IPS DF 6.9 (cell line): ENCODE measurements at regions not wholly inside any gene's neighbourhood (a gene's known extent, or its start where the extent isn't known, plus 50 kb on each side); places are given as distances from the start of the nearest gene placed in this dataset.

Experiments used
- DNase-seq: peaks from one replicate; pipeline ENCODE4 v3.0.0-alpha.2; 2013; ENCODE audit warnings: low read depth, low spot score
- H3K27ac ChIP-seq: one replicate; pipeline ENCODE4 v1.5.1; 2013; ENCODE audit warnings: low read length, control low read depth
- H3K27me3 ChIP-seq: 2 replicates; pipeline ENCODE4 v1.6.1; 2013; ENCODE audit warnings: mild to moderate bottlenecking, low read length; ENCODE audit not compliant: control insufficient read depth, insufficient read depth
- H3K36me3 ChIP-seq: 2 replicates; pipeline ENCODE4 v1.6.1; 2013; ENCODE audit warnings: low read length; ENCODE audit not compliant: control insufficient read depth, insufficient read depth
- H3K4me1 ChIP-seq: 2 replicates; pipeline ENCODE4 v1.6.1; 2013; ENCODE audit warnings: low read length; ENCODE audit not compliant: control insufficient read depth, insufficient read depth
- H3K4me3 ChIP-seq: 2 replicates; pipeline ENCODE4 v1.5.1; 2013; ENCODE audit warnings: mild to moderate bottlenecking, low read length
- H3K9me3 ChIP-seq: 2 replicates; pipeline ENCODE4 v1.6.1; 2013; ENCODE audit warnings: low read length, inconsistent platforms; ENCODE audit not compliant: control insufficient read depth, insufficient read depth
- WGBS: extraction: QIAGEN DNeasy Blood & Tissue Kit; methylation state at CpG from one replicate; pipeline ENCODE4 v1.1.7; 2013; ENCODE audit warnings: mixed read lengths, missing lambda C conversion rate; ENCODE audit not compliant: insufficient read length, insufficient coverage; 5-methylcytosine and 5-hydroxymethylcytosine counted together

- H3K27ac ChIP-seq = no peak overlapping the region
- no CpG with 5 or more reads among the region's 2 CpGs for WGBS
- H3K27me3 ChIP-seq = no peaks in the 10 kb centered on the region
- H3K4me3 ChIP-seq = no peak overlapping the region
- no peaks in the 10 kb centered on the region for H3K4me1 ChIP-seq
- no peak for DNase-seq
- no peaks in the 10 kb centered on the region for H3K36me3 ChIP-seq
- H3K9me3 ChIP-seq = no peaks in the 10 kb centered on the region
Observed at GRCh38 chr7:132053871-132054270, 497.4 kb upstream of the PODXL start.

- Histone ChIP-seq H3K27ac (no peak overlapping the region), H3K36me3 (no peaks in the 10 kb centered on the region), H3K4me3 (no peak overlapping the region), H3K27me3 (no peaks in the 10 kb centered on the region), H3K9me3 (no peaks in the 10 kb centered on the region), H3K4me1 (no peaks in the 10 kb centered on the region)
- DNase-seq = no peak
- no CpG with 5 or more reads among the region's 3 CpGs for WGBS
Observed at GRCh38 chr7:132051311-132051710, 494.9 kb upstream of the PODXL start.

- no peaks in the 10 kb centered on the region for H3K36me3 ChIP-seq
- no peak overlapping the region for H3K27ac ChIP-seq
- H3K27me3 ChIP-seq = no peaks in the 10 kb centered on the region
- no peak overlapping the region for H3K4me3 ChIP-seq
- no CpG with 5 or more reads among the region's 9 CpGs for WGBS
- DNase-seq = peak; percentile 11
- H3K4me1 ChIP-seq = no peaks in the 10 kb centered on the region
- H3K9me3 ChIP-seq = no peaks in the 10 kb centered on the region
Observed at GRCh38 chr7:132049462-132050304, 493.3 kb upstream of the PODXL start.

- Histone ChIP-seq H3K9me3 (no peaks in the 10 kb centered on the region), H3K36me3 (no peaks in the 10 kb centered on the region), H3K4me3 (no peak overlapping the region), H3K27ac (no peak overlapping the region), H3K4me1 (no peaks in the 10 kb centered on the region), H3K27me3 (no peaks in the 10 kb centered on the region)
- WGBS = no CpG with 5 or more reads among the region's 2 CpGs
- no peak for DNase-seq
Observed at GRCh38 chr7:132045481-132045980, 489.1 kb upstream of the PODXL start.

- no peaks in the 10 kb centered on the region for H3K36me3 ChIP-seq
- no peaks in the 10 kb centered on the region for H3K4me1 ChIP-seq
- DNase-seq = no peak
- H3K27me3 ChIP-seq = no peaks in the 10 kb centered on the region
- WGBS = no CpG with 5 or more reads among the region's 2 CpGs
- H3K4me3 ChIP-seq = no peak overlapping the region
- H3K27ac ChIP-seq = no peak overlapping the region
- no peaks in the 10 kb centered on the region for H3K9me3 ChIP-seq
Observed at GRCh38 chr7:132045002-132045401, 488.6 kb upstream of the PODXL start.

GRCh38 chr7:132044247-132044646 lies 487.8 kb upstream of the PODXL start:
- no CpG with 5 or more reads among the region's 1 CpG for WGBS
- no peaks in the 10 kb centered on the region for H3K36me3 ChIP-seq

GRCh38 chr7:132041108-132041507 lies 484.7 kb upstream of the PODXL start:
- no peak for DNase-seq
- H3K9me3 ChIP-seq = no peaks in the 10 kb centered on the region
- H3K36me3 ChIP-seq = no peaks in the 10 kb centered on the region
- no CpG with 5 or more reads among the region's 3 CpGs for WGBS
- H3K27me3 ChIP-seq = no peaks in the 10 kb centered on the region
- no peak overlapping the region for H3K27ac ChIP-seq
- no peak overlapping the region for H3K4me3 ChIP-seq
- peaks cover 2% of the 10 kb centered on the region for H3K4me1 ChIP-seq

More at GRCh38 chr7:132044247-132044646, 487.8 kb upstream of the PODXL start:
- DNase-seq = no peak
- H3K27ac ChIP-seq = no peak overlapping the region
- no peak overlapping the region for H3K4me3 ChIP-seq
- no peaks in the 10 kb centered on the region for H3K27me3 ChIP-seq
- H3K4me1 ChIP-seq = peaks cover 1% of the 10 kb centered on the region; the same call in 1 of the 2 replicates
- H3K9me3 ChIP-seq = no peaks in the 10 kb centered on the region

GRCh38 chr7:132035517-132036362 lies 479.3 kb upstream of the PODXL start:
- no peak overlapping the region for H3K4me3 ChIP-seq
- H3K27ac ChIP-seq = no peak overlapping the region
- no peaks in the 10 kb centered on the region for H3K36me3 ChIP-seq
- WGBS = no CpG with 5 or more reads among the region's 9 CpGs
- H3K9me3 ChIP-seq = no peaks in the 10 kb centered on the region
- H3K27me3 ChIP-seq = no peaks in the 10 kb centered on the region
- no peak for DNase-seq
- peaks cover 4% of the 10 kb centered on the region for H3K4me1 ChIP-seq

- Histone ChIP-seq H3K4me3 (no peak overlapping the region), H3K9me3 (no peaks in the 10 kb centered on the region), H3K27me3 (no peaks in the 10 kb centered on the region), H3K27ac (no peak overlapping the region), H3K4me1 (peaks cover 4% of the 10 kb centered on the region), H3K36me3 (no peaks in the 10 kb centered on the region)
- WGBS = no CpG with 5 or more reads among the region's 6 CpGs
- no peak for DNase-seq
Observed at GRCh38 chr7:132034748-132035416, 478.5 kb upstream of the PODXL start.

- H3K4me1 ChIP-seq = no peaks in the 10 kb centered on the region
- H3K27ac ChIP-seq = no peak overlapping the region
- no peaks in the 10 kb centered on the region for H3K27me3 ChIP-seq
- DNase-seq = no peak
- H3K9me3 ChIP-seq = no peaks in the 10 kb centered on the region
- no peak overlapping the region for H3K4me3 ChIP-seq
- WGBS = no CpG with 5 or more reads among the region's 2 CpGs
- H3K36me3 ChIP-seq = no peaks in the 10 kb centered on the region
Observed at GRCh38 chr7:132030883-132031282, 474.5 kb upstream of the PODXL start.
